SK-N-SH (cell line): ENCODE measurements at regions not wholly inside any gene's neighbourhood (a gene's known extent, or its start where the extent isn't known, plus 50 kb on each side); places are given as distances from the start of the nearest gene placed in this dataset.

Experiments used
- CTCF ChIA-PET: fragments of 300-600, 350-600 bp; formaldehyde crosslinking; extraction: SDS; loops from one replicate; lab custom pipeline; 2021; lab: Yijun Ruan, JAX
- POLR2A ChIA-PET: fragments of 350-600 bp; sonication (Branson Sonifier 250); formaldehyde crosslinking; extraction: SDS; loops from one replicate; lab custom pipeline; 2020; ENCODE audit warnings: antibody characterized with exemption, inconsistent platforms; lab: Yijun Ruan, JAX
- DNase-seq: peaks from one replicate; pipeline ENCODE4 v3.0.0; 2012
- H2AFZ ChIP-seq: fragments of 200-600 bp; sonication (generic); 2 replicates; pipeline ENCODE4 v1.8.1; 2016; ENCODE audit warnings: antibody characterized with exemption, mild to moderate bottlenecking, low read depth
- H3F3A ChIP-seq: fragments of 200-600 bp; sonication (generic); replicated peaks from 2 replicates; pipeline ENCODE3; 2016; ENCODE audit warnings: antibody characterized with exemption, mild to moderate bottlenecking; ENCODE audit not compliant: insufficient read depth
- H3K27ac ChIP-seq, 2 experiments: fragments of 200-500 bp in 1 of 2; fragments of 200-600 bp in 1 of 2; sonication (Bioruptor generic) in 1 of 2; sonication (generic), shearing (Covaris generic) in 1 of 2; 2 replicates each; pipeline versions ENCODE4 v1.5.1 to v1.6.1; 2014 to 2016; ENCODE audit warnings: low read depth in 2 of 2, inconsistent platforms in 1 of 2, low read length in 1 of 2, mild to moderate bottlenecking in 1 of 2, mixed read lengths in 1 of 2
- H3K27me3 ChIP-seq: fragments of 200-600 bp; sonication (generic), shearing (Covaris generic); 2 replicates; pipeline ENCODE4 v1.6.1; 2016; ENCODE audit warnings: mixed run types; ENCODE audit not compliant: insufficient read depth
- H3K36me3 ChIP-seq, 2 experiments: fragments of 200-500 bp in 1 of 2; fragments of 200-600 bp in 1 of 2; sonication (Bioruptor generic) in 1 of 2; sonication (generic) in 1 of 2; replicated peaks in 1 of 2; 2 replicates each; pipeline versions ENCODE3 to v1.5.1; 2014 to 2016; ENCODE audit warnings: low read length in 1 of 2, mild to moderate bottlenecking in 1 of 2; ENCODE audit not compliant: insufficient read depth in 2 of 2, control insufficient read depth in 1 of 2
- H3K4me1 ChIP-seq, 2 experiments: fragments of 200-500 bp in 1 of 2; fragments of 200-600 bp in 1 of 2; sonication (Bioruptor generic) in 1 of 2; sonication (generic), shearing (Covaris generic) in 1 of 2; 2 replicates each; pipeline versions ENCODE4 v1.5.1 to v1.6.1; 2014 to 2016; ENCODE audit warnings: low read depth in 1 of 2, low read length in 1 of 2, mixed run types in 1 of 2; ENCODE audit not compliant: insufficient read depth in 2 of 2, control insufficient read depth in 1 of 2
- H3K4me2 ChIP-seq: fragments of 200-600 bp; sonication (generic), shearing (Covaris generic); 2 replicates; pipeline ENCODE4 v1.6.1; 2017; ENCODE audit warnings: mixed run types
- H3K4me3 ChIP-seq, 2 experiments: fragments of 200-500 bp in 1 of 2; fragments of 200-600 bp in 1 of 2; sonication (Bioruptor generic) in 1 of 2; sonication (generic), shearing (Covaris generic) in 1 of 2; 2 replicates each; pipeline versions ENCODE4 v1.5.1 to v1.8.1; 2014 to 2016; ENCODE audit warnings: low read depth in 2 of 2, inconsistent platforms in 1 of 2, low read length in 1 of 2, mild to moderate bottlenecking in 1 of 2, mixed read lengths in 1 of 2, moderate library complexity in 1 of 2
- H3K79me2 ChIP-seq: fragments of 200-600 bp; sonication (generic); 2 replicates; pipeline ENCODE4 v1.8.1; 2017; ENCODE audit warnings: mild to moderate bottlenecking; ENCODE audit not compliant: insufficient read depth
- H3K9ac ChIP-seq: fragments of 200-600 bp; sonication (generic); 2 replicates; pipeline ENCODE4 v1.6.1; 2017; ENCODE audit warnings: mixed run types
- H3K9me2 ChIP-seq: fragments of 200-600 bp; sonication (generic); 2 replicates; pipeline ENCODE4 v1.6.1; 2017; ENCODE audit warnings: mixed run types
- H3K9me3 ChIP-seq: fragments of 200-600 bp; sonication (generic); 2 replicates; pipeline ENCODE4 v1.6.1; 2017; ENCODE audit warnings: mixed run types, mild to moderate bottlenecking, moderate library complexity
- H4K20me1 ChIP-seq: fragments of 200-600 bp; sonication (generic); 2 replicates; pipeline ENCODE4 v1.6.1; 2017; ENCODE audit warnings: mild to moderate bottlenecking, mixed run types; ENCODE audit not compliant: insufficient read depth
- CHD2 ChIP-seq: fragments of 150-350 bp; IDR thresholded peaks from 2 replicates; pipeline ENCODE4 v1.6.1; 2018; ENCODE audit warnings: low read length; ENCODE audit not compliant: partially characterized antibody
- CTCF ChIP-seq: fragments of 200-600 bp; sonication (generic); IDR thresholded peaks from 2 replicates; pipeline ENCODE4 v1.6.1; 2017; ENCODE audit warnings: antibody characterized with exemption, mild to moderate bottlenecking, moderate library complexity
- ELF1 ChIP-seq: IDR thresholded peaks from 2 replicates; pipeline ENCODE4 v1.4.0; 2012
- EZH2phosphoT487 ChIP-seq: fragments of 200-600 bp; sonication (generic); IDR thresholded peaks from 2 replicates; pipeline ENCODE4 v1.6.1; 2017; ENCODE audit warnings: low read depth, mixed run types, mild to moderate bottlenecking, antibody characterized with exemption, moderate library complexity, borderline replicate concordance
- FOSL2 ChIP-seq: IDR thresholded peaks from 2 replicates; pipeline ENCODE4 v1.4.0; 2012; ENCODE audit warnings: low read depth, mild to moderate bottlenecking, moderate library complexity, borderline replicate concordance
- FOXM1 ChIP-seq: IDR thresholded peaks from 2 replicates; pipeline ENCODE4 v1.4.0; 2012; ENCODE audit warnings: low read depth, mild to moderate bottlenecking
- GABPA ChIP-seq: IDR thresholded peaks from 2 replicates; pipeline ENCODE4 v1.4.0; 2012; ENCODE audit warnings: low read depth, mild to moderate bottlenecking
- GATA2 ChIP-seq: sonication (generic); formaldehyde crosslinking; IDR thresholded peaks from 2 replicates; pipeline ENCODE4 v1.5.0; 2020; ENCODE audit warnings: mild to moderate bottlenecking, missing genetic modification reagents
- JUND ChIP-seq: IDR thresholded peaks from 2 replicates; pipeline ENCODE4 v1.4.0; 2012
- MAX ChIP-seq: IDR thresholded peaks from 2 replicates; pipeline ENCODE4 v1.4.0; 2012; ENCODE audit warnings: low read depth
- MXI1 ChIP-seq: IDR thresholded peaks from 2 replicates; pipeline ENCODE4 v1.6.1; 2012; ENCODE audit warnings: mild to moderate bottlenecking, low read depth, low read length, improper control_type of control experiment
- NFIC ChIP-seq: IDR thresholded peaks from 2 replicates; pipeline ENCODE4 v1.4.0; 2012; ENCODE audit warnings: borderline replicate concordance
- NRF1 ChIP-seq: IDR thresholded peaks from 2 replicates; pipeline ENCODE4 v1.6.1; 2012; ENCODE audit warnings: low read depth, mild to moderate bottlenecking, low read length
- PBX3 ChIP-seq: IDR thresholded peaks from 2 replicates; pipeline ENCODE4; 2012
- RCOR1 ChIP-seq: fragments of 150-350 bp; IDR thresholded peaks from 2 replicates; pipeline ENCODE4 v1.6.1; 2017; ENCODE audit warnings: antibody characterized with exemption, low read length
- RFX5 ChIP-seq: IDR thresholded peaks from 2 replicates; pipeline ENCODE4 v1.6.1; 2012; ENCODE audit warnings: mild to moderate bottlenecking, improper control_type of control experiment, low read length
- SIN3A ChIP-seq: IDR thresholded peaks from 2 replicates; pipeline ENCODE4 v1.6.1; 2012; ENCODE audit warnings: low read depth, mild to moderate bottlenecking, low read length, moderate library complexity, borderline replicate concordance
- SMC3 ChIP-seq: IDR thresholded peaks from 2 replicates; pipeline ENCODE4 v1.6.1; 2012; ENCODE audit warnings: low read depth, low read length, improper control_type of control experiment
- TAF1 ChIP-seq: IDR thresholded peaks from 2 replicates; pipeline ENCODE4 v1.6.1; 2012; ENCODE audit warnings: low read depth, mild to moderate bottlenecking, low read length, moderate library complexity, borderline replicate concordance
- TCF12 ChIP-seq: IDR thresholded peaks from 2 replicates; pipeline ENCODE4 v1.4.0; 2012
- USF2 ChIP-seq: fragments of 150-350 bp; IDR thresholded peaks from 2 replicates; pipeline ENCODE4 v1.6.1; 2017; ENCODE audit warnings: antibody characterized with exemption, low read length, low read depth, borderline replicate concordance
- YY1 ChIP-seq: IDR thresholded peaks from 2 replicates; pipeline ENCODE4 v1.4.0; 2012; ENCODE audit warnings: low read depth, mild to moderate bottlenecking
- WGBS: methylation state at CpG from one replicate; pipeline ENCODE4 v1.1.6; 2017; ENCODE audit warnings: low lambda C conversion rate; 5-methylcytosine and 5-hydroxymethylcytosine counted together

- CTCF ChIA-PET = interaction anchor here (0.7 kb wide), 1 partner anchor 152 kb away, joined by 3 read pairs; no protein-coding TSS in a partner anchor
- no peak for TF ChIP-seq FOXM1
- TF ChIP-seq TAF1 = no peak
- no peak for TF ChIP-seq GATA2 (CRISPR knock-in tag)
- TF ChIP-seq CTCF = no peak
- no peak for TF ChIP-seq ELF1
- TF ChIP-seq TCF12 = no peak
- TF ChIP-seq JUND = no peak
- TF ChIP-seq MAX = no peak
- TF ChIP-seq RCOR1 = no peak
- H3K9ac ChIP-seq = peak overlapping the region; percentile 3; the same call in 1 of the 2 replicates
Measured at GRCh38 chr6:71496018-71496721, 207.6 kb downstream of the OGFRL1 start.

GRCh38 chr6:71496722-71497033 lies 208.1 kb downstream of the OGFRL1 start:
- POLR2A ChIA-PET = no interaction called here
- H3K27me3 ChIP-seq = no peaks in the 10 kb centered on the region
- H3F3A ChIP-seq = no peaks in the 10 kb centered on the region
- H3K27ac ChIP-seq = peak overlapping the region in 1 of 2 experiments; percentile 47; a peak in 1 of 4 replicates
- no peaks in the 10 kb centered on the region for H3K9me2 ChIP-seq
- no peak overlapping the region; the same call in 1 of the 2 replicates for H3K9ac ChIP-seq
- H4K20me1 ChIP-seq = no peaks in the 10 kb centered on the region
- H2AFZ ChIP-seq = peak overlapping the region; percentile 75
- no peaks in the 10 kb centered on the region for H3K79me2 ChIP-seq
- CTCF ChIA-PET = interaction anchor here (0.7 kb wide), 1 partner anchor 151 kb away, joined by 3 read pairs; no protein-coding TSS in a partner anchor
- no peak overlapping the region for H3K4me2 ChIP-seq
- H3K36me3 ChIP-seq = no peaks in the 10 kb centered on the region
- no peaks in the 10 kb centered on the region for H3K9me3 ChIP-seq
- no peak overlapping the region for H3K4me3 ChIP-seq
- no peak for DNase-seq
- H3K4me1 ChIP-seq = 0 out of 4 replicates have a peak, but pooled peaks cover 0 to 6% of the 10 kb centered on the region in 2 experiments
- 34% methylated on average over 2 of the region's 2 CpGs for WGBS
- TF ChIP-seq TCF12 = no peak
- TF ChIP-seq NRF1 = no peak
- no peak for TF ChIP-seq CTCF
- TF ChIP-seq CHD2 = no peak
- TF ChIP-seq FOSL2 = no peak
- TF ChIP-seq SIN3A = no peak
- no peak for TF ChIP-seq YY1
- TF ChIP-seq NFIC = no peak
- TF ChIP-seq ELF1 = no peak
- no peak for TF ChIP-seq GABPA
- TF ChIP-seq RFX5 = no peak
- no peak for TF ChIP-seq MXI1
- no peak for TF ChIP-seq USF2
- TF ChIP-seq SMC3 = no peak
- TF ChIP-seq EZH2phosphoT487 = no peak
- no peak for TF ChIP-seq PBX3
- no peak for TF ChIP-seq MAX
- TF ChIP-seq GATA2 (CRISPR knock-in tag) = no peak

More at GRCh38 chr6:71496018-71496721, 207.6 kb downstream of the OGFRL1 start:
- Histone ChIP-seq H3F3A (no peaks in the 10 kb centered on the region), H3K4me2 (peak overlapping the region; percentile 34; the same call in 1 of the 2 replicates), H3K27ac (peak overlapping the region in 1 of 2 experiments; percentile 47; a peak in 2 of 4 replicates), H3K27me3 (no peaks in the 10 kb centered on the region), H3K4me1 (0 out of 4 replicates have a peak, but pooled peaks cover 0 to 6% of the 10 kb centered on the region in 2 experiments), H3K9me2 (no peaks in the 10 kb centered on the region), H3K36me3 (no peaks in the 10 kb centered on the region), H2AFZ (peak overlapping the region; percentile 75), H3K79me2 (no peaks in the 10 kb centered on the region), H3K4me3 (no peak overlapping the region), H3K9me3 (no peaks in the 10 kb centered on the region), H4K20me1 (no peaks in the 10 kb centered on the region)
- WGBS = 69% methylated on average over 5 of the region's 5 CpGs
- DNase-seq = no peak
- POLR2A ChIA-PET = no interaction called here
